ENCODE measurements at regions not wholly inside any gene's neighbourhood (a gene's known extent, or its start where the extent isn't known, plus 50 kb on each side); places are given as distances from the start of the nearest gene placed in this dataset.

- Histone ChIP-seq H3K36me3 (ENCODE audit: control insufficient read depth in 2 of 2, insufficient read depth in 2 of 2, low read length in 1 of 2) (no peaks in the 10 kb centered on the region), H3K9me3 (replicated peaks; ENCODE audit: control insufficient read depth, insufficient read depth, low read length) (no peaks in the 10 kb centered on the region), H3K4me2 (ENCODE audit: control insufficient read depth, insufficient read depth) (no peak overlapping the region), H3K4me1 (ENCODE audit: control insufficient read depth, insufficient read depth, low read length) (no peaks in the 10 kb centered on the region), H3K9ac (ENCODE audit: control insufficient read depth, insufficient read depth, low read length) (no peak overlapping the region), H3K79me2 (ENCODE audit: control insufficient read depth, insufficient read depth, low read length) (no peaks in the 10 kb centered on the region), H4K20me1 (ENCODE audit: control insufficient read depth, insufficient read depth) (no peaks in the 10 kb centered on the region), H2AFZ (ENCODE audit: control insufficient read depth, low read depth, low read length) (no peak overlapping the region), H3K27me3 (replicated peaks in 1 of 2; ENCODE audit: control insufficient read depth in 2 of 2, insufficient read depth in 2 of 2, low read length in 1 of 2) (no peaks in the 10 kb centered on the region), H3K27ac (ENCODE audit: control insufficient read depth, insufficient read depth) (no peak overlapping the region), H3K4me3 (no peak overlapping the region)
- RAD21 ChIA-PET (ENCODE audit: unreplicated experiment) = no interaction called here
- POLR2A ChIA-PET = no interaction called here
- ATAC-seq (no peak), FAIRE-seq (no peak), DNase-seq (ENCODE audit: low read depth, low spot score) (no peak)
- SMC1A ChIA-PET (ENCODE audit: uncharacterized antibody, unreplicated experiment) = interaction anchor here (0.9 kb wide), 1 partner anchor 10 kb away, joined by 3 read pairs; no protein-coding TSS in a partner anchor
- intact Hi-C loops (cut with micrococcal nuclease; ENCODE audit: unreplicated experiment) (no loop called here), in situ Hi-C loops (cut with MboI) (no loop called here)
- TF ChIP-seq, protein P1, sequence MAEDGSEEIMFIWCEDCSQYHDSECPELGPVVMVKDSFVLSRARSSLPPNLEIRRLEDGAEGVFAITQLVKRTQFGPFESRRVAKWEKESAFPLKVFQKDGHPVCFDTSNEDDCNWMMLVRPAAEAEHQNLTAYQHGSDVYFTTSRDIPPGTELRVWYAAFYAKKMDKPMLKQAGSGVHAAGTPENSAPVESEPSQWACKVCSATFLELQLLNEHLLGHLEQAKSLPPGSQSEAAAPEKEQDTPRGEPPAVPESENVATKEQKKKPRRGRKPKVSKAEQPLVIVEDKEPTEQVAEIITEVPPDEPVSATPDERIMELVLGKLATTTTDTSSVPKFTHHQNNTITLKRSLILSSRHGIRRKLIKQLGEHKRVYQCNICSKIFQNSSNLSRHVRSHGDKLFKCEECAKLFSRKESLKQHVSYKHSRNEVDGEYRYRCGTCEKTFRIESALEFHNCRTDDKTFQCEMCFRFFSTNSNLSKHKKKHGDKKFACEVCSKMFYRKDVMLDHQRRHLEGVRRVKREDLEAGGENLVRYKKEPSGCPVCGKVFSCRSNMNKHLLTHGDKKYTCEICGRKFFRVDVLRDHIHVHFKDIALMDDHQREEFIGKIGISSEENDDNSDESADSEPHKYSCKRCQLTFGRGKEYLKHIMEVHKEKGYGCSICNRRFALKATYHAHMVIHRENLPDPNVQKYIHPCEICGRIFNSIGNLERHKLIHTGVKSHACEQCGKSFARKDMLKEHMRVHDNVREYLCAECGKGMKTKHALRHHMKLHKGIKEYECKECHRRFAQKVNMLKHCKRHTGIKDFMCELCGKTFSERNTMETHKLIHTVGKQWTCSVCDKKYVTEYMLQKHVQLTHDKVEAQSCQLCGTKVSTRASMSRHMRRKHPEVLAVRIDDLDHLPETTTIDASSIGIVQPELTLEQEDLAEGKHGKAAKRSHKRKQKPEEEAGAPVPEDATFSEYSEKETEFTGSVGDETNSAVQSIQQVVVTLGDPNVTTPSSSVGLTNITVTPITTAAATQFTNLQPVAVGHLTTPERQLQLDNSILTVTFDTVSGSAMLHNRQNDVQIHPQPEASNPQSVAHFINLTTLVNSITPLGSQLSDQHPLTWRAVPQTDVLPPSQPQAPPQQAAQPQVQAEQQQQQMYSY (CRISPR knock-in tag; IDR thresholded peaks at IDR 0.05) = no peak
- TF ChIP-seq CHD4 (IDR thresholded peaks at IDR 0.05) (no peak), EP300 (IDR thresholded peaks at IDR 0.05; ENCODE audit: borderline replicate concordance in 1 of 2, control insufficient read depth in 1 of 2, low read depth in 2 of 2, low read length in 2 of 2) (no peak), ZBED1 (IDR thresholded peaks at IDR 0.05; ENCODE audit: borderline replicate concordance) (no peak), RB1 (IDR thresholded peaks at IDR 0.05; ENCODE audit: borderline replicate concordance) (no peak), CEBPB (IDR thresholded peaks at IDR 0.05; ENCODE audit: borderline replicate concordance in 1 of 2, low read depth in 2 of 2, low read length in 2 of 2) (no peak), IKZF1 (conservative IDR thresholded peaks at IDR 0.05) (no peak), BMI1 (IDR thresholded peaks at IDR 0.05; ENCODE audit: borderline replicate concordance) (no peak), SUPT20H (IDR thresholded peaks at IDR 0.05; ENCODE audit: borderline replicate concordance, control insufficient read depth, low read depth, low read length) (no peak), ZNF622 (IDR thresholded peaks at IDR 0.05) (no peak), SPI1 (IDR thresholded peaks at IDR 0.05; ENCODE audit: borderline replicate concordance, insufficient read depth, low read depth, low read length) (no peak)
- CTCF ChIA-PET = no interaction called here
- BruUV-seq (replicated peaks) = no TSS peak
- WGBS (ENCODE audit: insufficient coverage, insufficient replicate concordance, low lambda C conversion rate, missing lambda C conversion rate) = 90% methylated on average over 2 of the region's 2 CpGs
Measured at GRCh38 chr2:125405816-125406215, 1250.1 kb upstream of the GYPC start.

Measured in GM12878 (cell line).